GM18868 (cell line): ENCODE measurements at regions not wholly inside any gene's neighbourhood (a gene's known extent, or its start where the extent isn't known, plus 50 kb on each side); places are given as distances from the start of the nearest gene placed in this dataset.
"Not testable (repeated sequence)": the region's sequence is repeated elsewhere in the genome, so short reads cannot be mapped to it uniquely, and the experiment has no call there.

Experiments used
- ATAC-seq: cut with Tn5 transposase; IDR thresholded peaks from one replicate; pipeline ENCODE4 v1.9.1; 2021; ENCODE audit warnings: mild to moderate bottlenecking, moderate library complexity; ENCODE audit not compliant: unreplicated experiment

GRCh38 chr18:75862458-75862857 is 435.0 kb upstream of the SMIM21 start:
- ATAC-seq = no peak

GRCh38 chr18:75860166-75860565 is 432.7 kb upstream of the SMIM21 start:
- ATAC-seq = no peak

GRCh38 chr18:75859533-75859932 is 432.0 kb upstream of the SMIM21 start:
- ATAC-seq = no peak

GRCh38 chr18:75858754-75859153 is 431.3 kb upstream of the SMIM21 start:
- no peak for ATAC-seq

GRCh38 chr18:75857558-75857957 is 430.1 kb upstream of the SMIM21 start:
- ATAC-seq = no peak

- ATAC-seq = no peak
Observed at GRCh38 chr18:75854808-75855207, 427.3 kb upstream of the SMIM21 start.

GRCh38 chr18:75854174-75854573 is 426.7 kb upstream of the SMIM21 start:
- ATAC-seq = no peak

GRCh38 chr18:75846321-75846720 is 418.8 kb upstream of the SMIM21 start:
- ATAC-seq = no peak

GRCh38 chr18:75845413-75845812 is 417.9 kb upstream of the SMIM21 start:
- no peak for ATAC-seq

- ATAC-seq = no peak
Observed at GRCh38 chr18:75844146-75844545, 416.6 kb upstream of the SMIM21 start.

- ATAC-seq = no peak
Observed at GRCh38 chr18:75840131-75840530, 412.6 kb upstream of the SMIM21 start.

- ATAC-seq = not testable (repeated sequence)
Observed at GRCh38 chr18:75839686-75840085, 412.2 kb upstream of the SMIM21 start.

- ATAC-seq = no peak
Observed at GRCh38 chr18:75839041-75839440, 411.5 kb upstream of the SMIM21 start.

- no peak for ATAC-seq
Observed at GRCh38 chr18:75837316-75837715, 409.8 kb upstream of the SMIM21 start.

GRCh38 chr18:75836516-75836915 is 409.0 kb upstream of the SMIM21 start:
- ATAC-seq = no peak

- no peak for ATAC-seq
Observed at GRCh38 chr18:75831960-75832359, 404.5 kb upstream of the SMIM21 start.

- no peak for ATAC-seq
Observed at GRCh38 chr18:75830828-75831227, 403.3 kb upstream of the SMIM21 start.

- no peak for ATAC-seq
Observed at GRCh38 chr18:75829091-75829490, 401.6 kb upstream of the SMIM21 start.

- no peak for ATAC-seq
Observed at GRCh38 chr18:75828379-75828778, 400.9 kb upstream of the SMIM21 start.

- ATAC-seq = no peak
Observed at GRCh38 chr18:75827751-75828287, 400.3 kb upstream of the SMIM21 start.

- ATAC-seq = no peak
Observed at GRCh38 chr18:75824661-75825060, 397.2 kb upstream of the SMIM21 start.

- no peak for ATAC-seq
Observed at GRCh38 chr18:75823471-75823870, 396.0 kb upstream of the SMIM21 start.

GRCh38 chr18:75818383-75818782 is 390.9 kb upstream of the SMIM21 start:
- ATAC-seq = no peak

GRCh38 chr18:75815767-75816166 is 388.3 kb upstream of the SMIM21 start:
- ATAC-seq = no peak
